Thoracic aorta (tissue), 2 donors: ENCODE measurements at regions not wholly inside any gene's neighbourhood (a gene's known extent, or its start where the extent isn't known, plus 50 kb on each side); places are given as distances from the start of the nearest gene placed in this dataset.
"Not testable (repeated sequence)": the region's sequence is repeated elsewhere in the genome, so short reads cannot be mapped to it uniquely, and the experiment has no call there.

ENCODE experiments used
- ATAC-seq: fragments of 150-250 bp; one replicate; pipeline ENCODE4 v1.8.0; 2017; ENCODE audit warnings: low read depth; ENCODE audit not compliant: insufficient number of reproducible peaks, low FRiP score
- DNase-seq: peaks from one replicate; pipeline ENCODE4 v3.0.0-alpha.2; 2020; ENCODE audit warnings: low spot score
- H3K27ac ChIP-seq, 2 donors: fragments of 200-600 bp; sonication (generic); 1 replicate in 1 of 2; 2 replicates in 1 of 2; pipeline ENCODE4 v1.5.1; 2016; ENCODE audit warnings: mild to moderate bottlenecking in 2 of 2, moderate library complexity in 2 of 2
- H3K27me3 ChIP-seq: fragments of 200-600 bp; sonication (generic); replicated peaks from 2 replicates; pipeline ENCODE4 v1.6.0; 2016; ENCODE audit warnings: mild to moderate bottlenecking; ENCODE audit not compliant: insufficient read depth
- H3K36me3 ChIP-seq: fragments of 200-600 bp; sonication (generic); one replicate; pipeline ENCODE4 v1.5.1; 2016
- H3K4me1 ChIP-seq, 2 donors: fragments of 200-600 bp; sonication (generic); 1 replicate in 1 of 2; 2 replicates in 1 of 2; pipeline versions ENCODE4 v1.5.1 to v1.6.0; 2016; ENCODE audit warnings: low read depth in 2 of 2, mild to moderate bottlenecking in 1 of 2; ENCODE audit not compliant: control insufficient read depth in 1 of 2
- H3K4me3 ChIP-seq: fragments of 200-600 bp; sonication (generic); 2 replicates; pipeline ENCODE4 v1.5.1; 2016; ENCODE audit warnings: mild to moderate bottlenecking
- H3K9me3 ChIP-seq: fragments of 200-600 bp; sonication (generic); 2 replicates; pipeline ENCODE4 v1.5.1; 2016
- CTCF ChIP-seq: fragments of 200-600 bp; sonication (generic); IDR thresholded peaks from one replicate; pipeline ENCODE4 v1.5.1; 2019; ENCODE audit warnings: antibody characterized with exemption

DNA sequence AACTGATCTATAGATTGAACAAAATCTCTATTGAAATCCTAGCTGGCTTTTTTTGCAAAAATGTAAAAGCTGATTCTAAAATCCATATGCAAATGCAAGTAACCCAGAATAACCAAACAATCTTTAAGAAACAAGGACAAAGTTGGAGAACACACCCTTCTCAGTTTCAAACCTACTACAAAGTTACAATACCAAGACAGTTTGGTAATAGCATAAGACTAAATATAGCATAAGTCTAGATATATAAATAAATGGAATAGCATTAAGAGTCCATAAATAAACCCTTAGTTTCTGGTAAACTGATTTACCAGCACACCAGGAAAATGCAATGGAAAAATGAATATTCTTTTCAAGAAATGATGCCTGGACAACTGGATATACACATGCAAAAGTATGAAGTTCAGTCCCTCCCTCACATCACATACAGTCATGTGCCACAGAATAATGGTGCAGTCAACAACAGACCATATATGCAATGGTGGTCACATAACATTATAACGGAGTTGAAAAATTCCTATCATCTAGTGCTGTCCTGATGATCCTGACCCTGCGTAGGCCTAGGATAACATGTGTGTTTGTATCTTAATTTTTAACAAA is 94.5 kb upstream of the GRIN2B start:
- TF ChIP-seq CTCF, result no peak
- Histone ChIP-seq H3K27ac (no peak overlapping the region), H3K4me1 (no peaks in the 10 kb centered on the region), H3K9me3 (no peaks in the 10 kb centered on the region), H3K36me3 (no peaks in the 10 kb centered on the region), H3K4me3 (no peak overlapping the region), H3K27me3 (no peaks in the 10 kb centered on the region)
- no peak for ATAC-seq
- DNase-seq, result no peak

DNA sequence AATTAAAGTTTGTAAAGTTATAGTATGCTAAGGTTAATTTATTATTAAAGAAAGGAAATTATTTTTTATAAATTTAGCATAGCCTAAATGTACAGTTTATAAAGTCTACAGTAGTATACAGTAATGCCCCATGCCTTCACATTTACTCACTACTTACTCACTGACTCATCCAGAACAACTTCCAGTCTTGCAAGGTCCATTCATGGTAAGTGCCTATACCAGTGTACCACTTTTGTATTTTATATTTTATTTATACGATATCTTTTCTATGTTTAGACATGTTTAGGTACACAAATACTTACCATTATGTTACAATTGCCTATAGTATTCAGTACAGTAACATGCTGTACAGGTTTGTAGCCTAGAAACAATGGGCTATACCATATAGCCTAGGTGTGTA is 95.1 kb upstream of the GRIN2B start:
- Histone ChIP-seq H3K4me1 (no peaks in the 10 kb centered on the region), H3K27ac (no peak overlapping the region), H3K27me3 (no peaks in the 10 kb centered on the region), H3K36me3 (no peaks in the 10 kb centered on the region), H3K9me3 (no peaks in the 10 kb centered on the region), H3K4me3 (no peak overlapping the region)
- no peak for ATAC-seq
- TF ChIP-seq CTCF, result no peak
- DNase-seq, result no peak

DNA sequence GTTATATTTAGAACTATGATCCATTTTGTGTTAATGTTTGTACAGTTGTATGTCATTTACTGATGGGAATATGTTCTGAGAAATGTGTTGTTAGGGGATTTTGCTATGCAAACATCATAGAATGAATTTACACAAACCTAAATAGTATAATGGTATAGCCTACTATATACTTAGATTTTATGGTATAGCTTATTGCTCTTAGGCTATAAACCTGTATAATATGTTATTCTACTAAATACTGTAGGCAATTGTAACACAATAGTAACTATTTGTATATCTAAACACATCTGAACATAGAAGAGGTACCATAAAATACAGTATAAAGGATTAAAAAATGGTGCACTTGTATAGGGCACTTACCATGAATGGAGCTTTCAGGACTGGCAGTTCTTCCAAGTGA is 105.4 kb upstream of the GRIN2B start:
- H3K4me3 ChIP-seq, result no peak overlapping the region
- H3K4me1 ChIP-seq, result no peaks in the 10 kb centered on the region
- no peaks in the 10 kb centered on the region for H3K27me3 ChIP-seq
- no peaks in the 10 kb centered on the region for H3K9me3 ChIP-seq
- no peaks in the 10 kb centered on the region for H3K36me3 ChIP-seq
- ATAC-seq (no peak), DNase-seq (no peak)
- no peak overlapping the region for H3K27ac ChIP-seq
- TF ChIP-seq CTCF, result no peak

DNA sequence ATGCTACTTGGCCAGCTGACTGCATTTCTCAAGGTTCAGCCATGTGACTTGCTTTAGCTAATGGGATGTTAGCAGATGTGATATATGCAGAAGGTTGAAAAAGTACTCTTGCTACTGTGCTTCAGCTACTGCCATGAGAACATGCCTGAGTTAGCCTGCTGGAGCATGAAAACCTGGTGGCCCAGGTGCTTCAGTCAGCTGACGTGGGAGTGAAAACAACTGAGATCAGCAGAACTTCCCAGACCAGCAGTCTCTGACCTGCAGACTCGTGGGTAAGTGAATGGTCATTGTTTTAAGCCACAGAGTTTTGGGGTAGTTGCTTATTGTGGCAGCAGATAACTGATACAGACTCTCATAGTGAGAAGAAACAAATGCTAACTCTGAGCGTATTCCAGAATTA is 118.6 kb upstream of the GRIN2B start:
- Histone ChIP-seq H3K27ac (no peak overlapping the region), H3K36me3 (no peaks in the 10 kb centered on the region), H3K9me3 (no peaks in the 10 kb centered on the region), H3K27me3 (no peaks in the 10 kb centered on the region), H3K4me3 (no peak overlapping the region), H3K4me1 (no peaks in the 10 kb centered on the region)
- no peak for TF ChIP-seq CTCF
- DNase-seq (no peak), ATAC-seq (no peak)

- H3K36me3 ChIP-seq, H3K4me1 ChIP-seq, ATAC-seq: not testable (repeated sequence)
Measured at GRCh38 chr12:14101556-14101955, 120.2 kb upstream of the GRIN2B start.

GRCh38 chr12:14111230-14111865 is 129.9 kb upstream of the GRIN2B start:
- ATAC-seq, result no peak

More at GRCh38 chr12:14101556-14101955, 120.2 kb upstream of the GRIN2B start:
- not testable (repeated sequence) for H3K27ac ChIP-seq, H3K4me3 ChIP-seq, DNase-seq, H3K27me3 ChIP-seq, H3K9me3 ChIP-seq

More at GRCh38 chr12:14111230-14111865, 129.9 kb upstream of the GRIN2B start:
- Histone ChIP-seq H3K36me3 (no peaks in the 10 kb centered on the region), H3K27ac (no peak overlapping the region), H3K4me3 (no peak overlapping the region), H3K27me3 (no peaks in the 10 kb centered on the region), H3K4me1 (no peaks in the 10 kb centered on the region), H3K9me3 (no peaks in the 10 kb centered on the region)
- TF ChIP-seq CTCF, result no peak
- no peak for DNase-seq
